Spinal cord (tissue), 9 donors: ENCODE measurements at regions not wholly inside any gene's neighbourhood (a gene's known extent, or its start where the extent isn't known, plus 50 kb on each side); places are given as distances from the start of the nearest gene placed in this dataset.
"Not testable (repeated sequence)": the region's sequence is repeated elsewhere in the genome, so short reads cannot be mapped to it uniquely, and the experiment has no call there.

ENCODE experiments used
- DNase-seq, 6 donors: peaks; one replicate each; pipeline versions ENCODE4 v3.0.0 to v3.0.0-alpha.2; 2013 to 2015; ENCODE audit warnings: low spot score in 6 of 6, low read depth in 4 of 6
- H3K27ac ChIP-seq: one replicate; pipeline ENCODE4 v1.5.1; 2013; ENCODE audit warnings: low read depth, low read length, control low read depth
- H3K27me3 ChIP-seq: one replicate; pipeline ENCODE4 v1.6.1; 2013; ENCODE audit warnings: low read length; ENCODE audit not compliant: control insufficient read depth, insufficient read depth
- H3K36me3 ChIP-seq: one replicate; pipeline ENCODE4 v1.6.1; 2013; ENCODE audit warnings: low read length; ENCODE audit not compliant: control insufficient read depth, insufficient read depth
- H3K4me1 ChIP-seq: one replicate; pipeline ENCODE4 v1.6.1; 2013; ENCODE audit warnings: low read length; ENCODE audit not compliant: control insufficient read depth, insufficient read depth
- H3K4me3 ChIP-seq: one replicate; pipeline ENCODE4 v1.5.1; 2013; ENCODE audit warnings: low read depth, low read length, control low read depth
- H3K9me3 ChIP-seq: one replicate; pipeline ENCODE4 v1.6.1; 2013; ENCODE audit warnings: low read length; ENCODE audit not compliant: control insufficient read depth, insufficient read depth
- WGBS: methylation state at CpG from one replicate; pipeline ENCODE4 v1.1.5; 2013; ENCODE audit warnings: missing lambda C conversion rate; ENCODE audit not compliant: insufficient coverage; 5-methylcytosine and 5-hydroxymethylcytosine counted together
- donor health status: healthy.

- 100% methylated on average over 1 of the region's 3 CpGs for WGBS
- H3K4me3 ChIP-seq, DNase-seq, H3K36me3 ChIP-seq, H3K9me3 ChIP-seq, H3K27me3 ChIP-seq, H3K4me1 ChIP-seq, H3K27ac ChIP-seq: not testable (repeated sequence)
These were observed 56.5 kb upstream of the TNFSF10 start for GRCh38 chr3:172579753-172580152.

- H3K27me3 ChIP-seq, H3K27ac ChIP-seq, H3K4me1 ChIP-seq, H3K4me3 ChIP-seq, DNase-seq, H3K36me3 ChIP-seq, H3K9me3 ChIP-seq: not testable (repeated sequence)
- WGBS: 100% methylated on average over 1 of the region's 1 CpG
These were observed 55.5 kb upstream of the TNFSF10 start for GRCh38 chr3:172578714-172579113.

DNA sequence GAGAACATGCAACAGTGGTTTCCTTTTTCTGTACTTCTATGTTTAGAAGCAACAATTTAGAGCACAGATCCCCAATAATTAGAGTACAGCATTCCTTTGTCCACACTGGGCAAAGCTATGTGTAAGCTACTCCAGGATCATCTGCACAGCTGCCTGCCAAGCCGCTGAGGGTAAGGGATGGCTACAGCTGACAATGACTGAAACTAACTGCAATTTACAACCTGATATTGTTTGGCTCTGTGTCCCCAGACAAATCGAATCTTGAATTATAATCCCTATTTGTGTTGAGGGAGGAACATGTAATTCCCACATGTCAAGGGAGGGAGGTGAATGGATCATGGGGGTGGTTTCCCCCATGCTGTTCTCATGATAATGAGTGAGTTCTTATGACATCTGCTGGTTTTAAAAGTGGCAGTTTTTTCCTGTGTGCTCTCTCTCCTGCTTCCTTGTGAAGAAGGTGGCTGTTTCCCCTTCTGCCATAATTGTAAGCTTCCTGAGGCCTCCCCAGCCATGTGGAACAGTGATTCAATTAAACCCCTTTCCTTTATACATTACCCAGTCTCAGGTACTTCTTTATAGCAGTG, 54.8 kb upstream of the TNFSF10 start:
- WGBS: 0% methylated on average over 1 of the region's 2 CpGs
- H3K9me3 ChIP-seq: no peaks in the 10 kb centered on the region
- H3K4me1 ChIP-seq: no peaks in the 10 kb centered on the region
- H3K27ac ChIP-seq: no peak overlapping the region
- DNase-seq: peak in 1 of 6 donors; percentile 43
- no peaks in the 10 kb centered on the region for H3K27me3 ChIP-seq
- no peaks in the 10 kb centered on the region for H3K36me3 ChIP-seq
- no peak overlapping the region for H3K4me3 ChIP-seq

- no peaks in the 10 kb centered on the region for H3K36me3 ChIP-seq
- no peak overlapping the region for H3K4me3 ChIP-seq
- no peaks in the 10 kb centered on the region for H3K4me1 ChIP-seq
- no peak for DNase-seq
- no peak overlapping the region for H3K27ac ChIP-seq
- H3K9me3 ChIP-seq: no peaks in the 10 kb centered on the region
- no peaks in the 10 kb centered on the region for H3K27me3 ChIP-seq
- no CpG with 5 or more reads among the region's 2 CpGs for WGBS
These were observed 52.1 kb upstream of the TNFSF10 start for GRCh38 chr3:172575375-172575774.

- H3K36me3 ChIP-seq: no peaks in the 10 kb centered on the region
- no peak overlapping the region for H3K27ac ChIP-seq
- H3K27me3 ChIP-seq: no peaks in the 10 kb centered on the region
- H3K4me1 ChIP-seq: no peaks in the 10 kb centered on the region
- WGBS: no CpG with 5 or more reads among the region's 1 CpG
- no peak for DNase-seq
- no peaks in the 10 kb centered on the region for H3K9me3 ChIP-seq
- no peak overlapping the region for H3K4me3 ChIP-seq
These were observed 50.2 kb upstream of the TNFSF10 start for GRCh38 chr3:172573422-172573821.
